Hematopoietic multipotent progenitor cell treated with erythropoietin and hydrocortisone succinate and interleukin-3 and kit ligand, for 8 days (in vitro differentiated cells): ENCODE measurements at regions not wholly inside any gene's neighbourhood (a gene's known extent, or its start where the extent isn't known, plus 50 kb on each side); places are given as distances from the start of the nearest gene placed in this dataset.
A peak's percentile ranks its signal among the peaks of the same experiment; 100 is the strongest.

ENCODE experiments used
- DNase-seq: peaks from one replicate; pipeline ENCODE4 v3.0.0-alpha.2; 2015

DNA sequence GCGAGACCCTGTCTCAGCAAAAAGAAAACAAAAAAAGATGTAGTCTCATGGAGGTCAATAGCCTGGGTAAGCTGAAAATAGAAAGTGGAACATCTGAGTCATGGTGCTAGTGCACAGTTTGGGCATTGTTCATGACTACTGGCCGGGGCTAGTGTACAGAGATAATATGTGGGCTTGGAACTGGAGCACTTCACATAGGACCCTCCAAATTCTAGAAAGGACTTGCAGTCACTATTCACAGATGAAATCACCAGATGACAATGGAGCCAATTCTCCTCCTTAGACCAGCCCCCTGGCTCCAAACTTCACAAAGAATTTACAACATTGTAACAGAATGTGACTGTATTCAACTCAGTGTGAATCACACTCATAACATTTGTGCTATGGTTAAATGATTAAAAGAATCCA is 367.8 kb upstream of the SLC7A11 start:
- DNase-seq: peak; percentile 3

- no peak for DNase-seq
Observed at GRCh38 chr4:138604556-138604955, 362.4 kb upstream of the SLC7A11 start.

- no peak for DNase-seq
Observed at GRCh38 chr4:138602664-138603063, 360.5 kb upstream of the SLC7A11 start.

- no peak for DNase-seq
Observed at GRCh38 chr4:138599965-138600364, 357.8 kb upstream of the SLC7A11 start.

GRCh38 chr4:138598226-138598625 is 356.1 kb upstream of the SLC7A11 start:
- DNase-seq: no peak

DNA sequence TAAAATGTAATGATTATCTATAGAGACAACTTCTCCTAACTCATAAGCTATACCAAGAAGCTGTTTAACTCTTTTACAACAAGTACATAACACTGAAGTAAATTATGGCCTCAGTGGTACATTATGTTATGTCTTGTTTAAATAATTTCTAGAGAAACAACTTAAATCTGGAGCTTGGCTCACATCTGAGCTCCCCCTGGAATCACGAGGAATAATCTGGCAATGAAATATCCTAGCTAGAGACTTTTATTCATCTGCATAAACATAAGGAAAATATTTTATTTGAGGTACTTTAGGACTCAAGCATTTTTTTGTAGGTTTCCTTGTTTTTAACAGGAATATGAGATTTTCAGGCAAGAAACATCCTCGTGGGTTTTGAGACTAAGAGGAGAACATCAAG is 354.7 kb upstream of the SLC7A11 start:
- DNase-seq: no peak

DNA sequence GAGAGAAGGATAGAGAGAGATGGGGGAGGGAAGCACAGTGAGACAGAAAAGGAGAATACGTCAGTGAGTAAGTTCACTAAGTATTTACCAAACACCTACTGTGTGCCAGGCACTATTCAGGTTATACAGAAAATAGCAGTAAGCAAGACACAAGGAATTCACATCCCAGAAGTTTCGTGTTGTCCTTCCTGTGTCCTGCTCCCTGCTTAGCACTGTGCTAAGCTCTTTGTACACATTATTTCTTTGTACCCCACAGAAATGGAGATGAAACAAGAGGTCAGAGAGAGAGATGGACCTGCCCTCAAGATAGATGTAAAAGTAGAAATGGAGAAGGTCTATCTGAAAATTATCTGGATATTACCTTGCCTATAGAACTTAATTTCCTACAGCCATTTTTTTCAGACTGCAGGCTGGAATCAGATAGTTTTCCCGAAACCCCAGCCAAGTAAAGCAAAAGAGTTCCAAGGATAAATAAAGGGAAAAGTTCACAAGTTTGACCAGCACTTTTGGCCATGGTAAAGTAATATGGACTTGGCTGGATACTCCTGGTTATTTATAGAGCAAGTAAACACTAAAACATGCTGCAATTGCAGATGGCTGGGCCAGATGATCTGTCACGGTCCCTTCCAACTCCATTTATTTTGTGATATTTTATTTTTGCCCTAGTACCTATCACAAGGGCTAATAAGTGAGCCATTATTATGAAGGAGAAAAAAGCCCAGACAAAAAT is 353.7 kb upstream of the SLC7A11 start:
- no peak for DNase-seq

DNA sequence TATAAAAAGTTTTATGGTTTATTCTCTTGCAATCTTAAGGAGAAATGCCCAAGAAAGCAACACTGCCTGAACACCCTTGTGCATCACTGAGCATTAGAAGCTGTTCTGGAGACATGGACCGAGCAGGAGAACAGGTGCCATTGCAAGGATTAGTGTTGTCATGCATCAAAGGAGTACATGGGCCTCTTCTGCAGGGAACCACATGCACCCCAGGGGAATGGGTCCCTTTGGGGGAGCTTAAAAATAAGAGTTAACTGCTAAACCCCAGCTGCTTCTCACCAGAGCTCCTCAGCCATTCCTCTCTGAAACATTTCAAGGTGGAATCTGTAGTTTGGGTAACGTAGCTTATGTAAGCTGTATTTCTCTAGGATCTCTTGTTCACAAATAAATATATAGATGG is 353.0 kb upstream of the SLC7A11 start:
- no peak for DNase-seq

- no peak for DNase-seq
Observed at GRCh38 chr4:138592796-138593195, 350.6 kb upstream of the SLC7A11 start.

GRCh38 chr4:138591808-138592207 is 349.7 kb upstream of the SLC7A11 start:
- DNase-seq: no peak

DNA sequence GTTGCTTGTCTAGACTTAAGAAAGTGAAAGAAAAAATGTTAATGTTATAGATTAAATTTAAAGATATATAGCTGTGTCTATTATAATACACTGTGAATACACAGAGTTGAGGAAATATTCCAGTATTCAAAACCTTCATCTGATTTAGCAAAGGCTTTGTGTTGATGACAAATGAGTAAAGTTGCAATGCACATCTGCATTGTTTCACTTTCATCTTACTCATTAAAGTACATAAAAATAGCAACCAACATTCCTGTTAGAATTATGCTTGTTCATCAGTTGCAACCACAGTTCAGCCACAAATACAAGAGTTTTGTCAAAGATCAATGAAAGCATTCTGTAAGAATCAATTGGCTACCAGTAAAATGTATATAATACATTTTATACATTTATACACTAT is 346.4 kb upstream of the SLC7A11 start:
- DNase-seq: no peak

GRCh38 chr4:138579146-138579545 is 337.0 kb upstream of the SLC7A11 start:
- DNase-seq: no peak

- peak; percentile 49 for DNase-seq
Observed at GRCh38 chr4:138577826-138578225, 335.7 kb upstream of the SLC7A11 start.

DNA sequence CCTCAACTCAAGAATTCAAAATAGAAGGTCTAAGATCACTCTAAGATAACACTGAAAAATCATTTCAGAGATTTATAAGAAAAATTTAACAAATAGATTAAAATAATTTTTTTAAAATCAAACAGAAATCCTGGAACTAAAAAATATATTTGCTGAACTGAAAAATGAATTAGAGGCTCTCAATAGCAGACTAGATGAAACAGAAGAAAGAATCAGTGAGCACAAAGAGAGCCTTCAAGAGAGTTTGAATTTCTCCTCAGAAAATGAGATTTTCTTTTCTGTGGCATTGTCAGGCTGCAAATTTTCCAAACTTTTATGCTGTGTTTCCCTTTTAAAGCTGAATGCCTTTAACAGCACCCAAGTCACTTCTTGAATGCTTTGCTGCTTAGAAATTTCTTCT is 335.0 kb upstream of the SLC7A11 start:
- DNase-seq: no peak

GRCh38 chr4:138576684-138577083 is 334.5 kb upstream of the SLC7A11 start:
- DNase-seq: peak; percentile 31

DNA sequence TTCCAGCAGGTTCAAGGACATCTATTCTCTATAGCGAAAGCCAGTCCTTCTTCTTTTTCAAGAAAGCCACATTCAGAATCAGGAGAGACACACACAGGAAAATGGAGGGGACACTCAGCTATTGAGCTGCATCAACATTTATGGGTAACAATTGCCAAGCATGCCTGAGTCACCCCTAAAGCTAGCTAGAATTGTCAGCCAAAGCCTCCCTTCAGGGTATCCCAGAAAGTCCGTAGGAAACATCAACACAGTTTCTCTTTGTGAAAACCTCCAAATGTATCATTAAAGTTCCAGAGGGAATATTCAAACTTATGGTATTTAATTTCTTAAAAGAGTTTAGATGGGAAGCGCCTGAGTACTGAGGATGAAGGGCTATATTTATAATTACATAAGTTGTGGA is 331.1 kb upstream of the SLC7A11 start:
- no peak for DNase-seq

GRCh38 chr4:138572007-138572406 is 329.9 kb upstream of the SLC7A11 start:
- DNase-seq: no peak

DNA sequence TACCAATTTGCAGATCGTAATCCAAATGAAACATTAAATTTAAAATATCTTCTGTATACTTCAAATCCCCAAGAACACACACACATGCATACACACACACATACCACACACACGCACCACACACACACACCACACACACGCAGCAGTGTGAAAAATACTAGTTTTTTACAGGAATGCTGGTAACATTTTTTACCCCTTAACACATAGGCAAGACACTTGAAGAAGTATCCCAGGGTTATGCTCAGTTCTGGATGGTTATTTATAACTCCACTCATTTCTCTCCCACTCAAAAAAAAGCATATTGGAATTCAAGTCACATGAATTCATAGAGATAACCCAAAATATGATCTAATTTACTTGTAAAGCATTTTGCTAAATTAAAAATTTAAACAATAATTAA is 325.5 kb upstream of the SLC7A11 start:
- DNase-seq: no peak

GRCh38 chr4:138565576-138565975 is 323.4 kb upstream of the SLC7A11 start:
- DNase-seq: no peak

GRCh38 chr4:138562544-138562991 is 320.4 kb upstream of the SLC7A11 start:
- no peak for DNase-seq

DNA sequence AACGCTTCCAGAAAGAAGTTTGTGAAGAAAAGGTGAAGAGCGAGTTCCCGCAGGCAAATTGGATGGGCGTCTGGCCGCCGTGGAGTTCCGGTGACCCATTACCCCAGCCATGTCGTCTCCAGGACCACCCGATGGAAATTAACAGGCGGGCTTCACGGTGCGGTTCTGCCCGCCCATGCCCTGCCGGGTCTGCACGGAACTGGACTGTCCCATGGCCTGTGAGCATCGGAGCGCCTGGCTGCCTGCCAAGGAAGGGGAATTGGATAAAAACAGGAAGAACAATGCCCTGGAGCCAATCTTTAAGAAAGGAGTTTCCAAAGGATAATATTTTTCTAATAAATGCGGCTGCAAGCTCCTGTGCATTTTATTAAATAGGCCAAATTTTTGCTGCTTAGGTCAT is 319.8 kb upstream of the SLC7A11 start:
- no peak for DNase-seq

DNA sequence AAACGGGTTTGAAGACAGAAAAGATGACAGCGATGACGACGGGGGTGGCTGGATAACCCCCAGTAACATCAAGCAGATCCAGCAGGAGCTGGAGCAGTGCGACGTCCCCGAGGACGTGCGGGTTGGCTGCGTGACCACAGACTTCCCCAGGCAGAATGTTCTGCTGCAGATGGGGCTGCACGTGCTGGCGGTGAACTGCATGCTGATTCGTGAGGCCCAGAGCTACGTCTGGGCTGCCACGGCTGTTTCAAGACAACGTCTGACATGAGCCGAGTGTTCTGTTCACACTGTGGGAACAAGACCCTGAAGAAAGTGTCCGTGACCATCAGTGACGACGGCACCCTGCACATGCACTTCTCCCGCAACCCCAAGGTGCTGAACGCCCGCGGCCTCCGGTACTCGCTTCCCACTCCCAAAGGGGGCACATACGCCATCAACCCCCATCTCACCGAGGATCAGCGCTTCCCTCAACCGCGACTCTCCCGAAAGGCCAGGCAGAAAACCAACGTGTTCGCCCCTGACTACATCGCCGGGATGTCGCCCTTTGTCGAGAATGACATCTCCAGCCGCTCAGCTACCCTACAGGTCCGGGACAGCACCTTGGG is 319.2 kb upstream of the SLC7A11 start:
- DNase-seq: no peak

- DNase-seq: no peak
Observed at GRCh38 chr4:138560448-138560847, 318.3 kb upstream of the SLC7A11 start.

GRCh38 chr4:138558886-138559285 is 316.7 kb upstream of the SLC7A11 start:
- DNase-seq: no peak

DNA sequence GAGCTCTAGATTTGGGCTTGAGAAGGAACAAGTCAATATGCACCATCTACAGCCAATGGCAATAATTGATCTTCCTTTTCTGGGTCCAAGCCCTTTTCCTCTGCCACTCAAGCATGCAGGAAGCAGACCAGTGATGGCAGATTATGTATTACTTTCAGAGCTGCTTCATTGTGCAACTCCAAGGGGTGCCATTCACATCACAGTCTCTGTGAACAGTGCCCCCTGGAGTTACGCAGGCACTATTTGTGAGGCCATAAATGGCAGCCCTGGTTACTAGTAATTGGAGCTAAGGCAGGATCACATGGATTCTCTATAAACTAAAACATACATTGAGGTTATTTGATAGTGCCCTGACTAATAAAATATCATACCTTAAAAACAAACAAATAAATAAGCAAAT is 313.4 kb upstream of the SLC7A11 start:
- DNase-seq: peak; percentile 19
